Renal cortical epithelial cell (primary cell): ENCODE measurements at regions not wholly inside any gene's neighbourhood (a gene's known extent, or its start where the extent isn't known, plus 50 kb on each side); places are given as distances from the start of the nearest gene placed in this dataset.

Experiments
- DNase-seq: peaks from one replicate; pipeline ENCODE4 v3.0.0-alpha.2; 2011; ENCODE audit warnings: low read depth

DNA sequence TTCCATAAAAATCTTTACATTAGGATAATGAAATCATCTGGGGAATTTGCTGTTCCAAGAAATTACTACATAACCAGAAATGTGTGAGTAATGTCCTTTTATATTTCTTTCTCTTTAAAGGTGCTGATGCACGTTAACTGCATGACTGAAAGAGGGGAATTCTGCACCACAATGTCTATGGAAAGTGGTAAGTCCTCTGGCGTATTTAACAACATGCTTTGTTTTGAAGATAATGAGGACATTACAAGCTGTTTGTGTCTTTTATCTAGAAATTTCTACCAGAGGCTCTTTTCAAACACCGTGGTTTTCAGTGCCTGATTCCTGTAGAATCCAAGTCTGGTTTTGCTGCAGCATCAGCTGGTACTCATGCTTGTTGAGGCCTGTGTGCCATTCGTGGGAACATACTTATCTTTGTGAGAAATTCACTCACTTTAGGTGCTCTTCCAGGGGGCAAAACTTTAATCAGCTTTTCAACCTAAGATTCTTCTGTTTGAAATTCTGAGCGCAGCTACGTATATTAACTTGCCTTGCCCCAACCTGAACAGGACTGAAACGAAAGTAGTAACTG, 257.2 kb downstream of the PDHA2 start:
- DNase-seq, result peak; percentile 45

- no peak for DNase-seq
These were observed 257.8 kb downstream of the PDHA2 start for GRCh38 chr4:96097693-96098092.

- no peak for DNase-seq
These were observed 259.1 kb downstream of the PDHA2 start for GRCh38 chr4:96099031-96099430.

DNA sequence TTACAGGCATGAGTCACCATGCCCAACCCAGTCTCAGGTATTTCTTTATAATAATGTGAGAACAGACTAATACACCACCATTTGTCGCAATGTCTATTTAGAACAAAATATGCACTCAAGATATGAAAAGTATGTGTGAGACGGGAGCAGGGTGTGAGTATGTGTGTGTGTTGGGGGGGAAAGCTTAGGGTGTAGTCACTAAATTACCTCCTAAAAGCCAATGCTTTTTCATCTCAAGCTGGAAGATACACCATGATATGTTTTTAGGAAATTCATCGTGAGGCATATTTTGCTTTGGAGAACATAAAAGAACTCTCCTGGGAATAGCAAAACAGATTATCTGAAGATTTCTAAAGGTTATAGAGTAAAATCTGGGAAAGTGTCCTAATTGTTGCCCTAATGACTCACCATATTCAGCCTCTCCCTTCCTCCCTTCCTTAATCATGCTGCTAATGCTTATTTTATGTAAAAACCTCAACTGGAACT, 262.7 kb downstream of the PDHA2 start:
- DNase-seq, result peak; percentile 40

- DNase-seq, result no peak
These were observed 263.2 kb downstream of the PDHA2 start for GRCh38 chr4:96103086-96103485.

DNA sequence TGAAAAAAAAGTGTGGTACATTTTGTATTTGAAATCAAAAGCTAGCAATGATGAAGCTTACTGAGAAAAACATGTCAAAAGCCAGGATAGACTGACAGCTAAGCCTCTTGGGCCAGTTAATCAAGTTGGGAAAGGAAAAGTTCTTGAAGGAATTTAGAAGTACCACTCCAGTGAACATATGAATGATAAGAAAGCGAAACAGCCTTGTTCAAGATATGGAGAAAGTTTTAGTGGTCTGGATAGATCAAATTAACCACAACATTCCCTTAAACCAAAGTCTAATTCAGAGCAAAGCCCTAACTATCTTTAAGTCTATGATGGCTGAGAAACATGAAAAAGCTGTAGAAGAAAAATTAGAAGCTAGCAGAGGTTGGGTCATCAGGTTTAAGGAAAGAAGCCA, 268.3 kb downstream of the PDHA2 start:
- no peak for DNase-seq

- DNase-seq, result no peak
These were observed 272.7 kb downstream of the PDHA2 start for GRCh38 chr4:96112631-96113030.

DNA sequence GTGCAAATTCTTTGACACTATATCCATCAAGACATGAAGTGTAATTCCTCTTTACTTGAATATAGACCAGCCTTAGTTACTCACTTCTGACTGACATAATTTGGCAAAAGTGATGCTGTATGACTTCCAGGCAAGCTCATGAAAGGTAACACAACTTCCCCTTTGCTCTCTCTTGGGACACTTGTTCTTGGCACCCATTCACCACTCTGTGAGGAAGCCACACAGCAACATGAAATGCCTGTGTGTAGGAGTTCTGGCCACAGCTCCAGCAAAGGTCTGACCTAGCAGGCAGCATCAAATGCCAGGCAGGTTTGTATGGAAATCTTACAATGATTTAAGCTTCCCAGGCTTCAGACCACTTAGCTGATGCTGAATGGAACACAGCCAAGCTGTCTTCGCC, 280.3 kb downstream of the PDHA2 start:
- no peak for DNase-seq

- no peak for DNase-seq
These were observed 286.3 kb downstream of the PDHA2 start for GRCh38 chr4:96126227-96126626.

DNA sequence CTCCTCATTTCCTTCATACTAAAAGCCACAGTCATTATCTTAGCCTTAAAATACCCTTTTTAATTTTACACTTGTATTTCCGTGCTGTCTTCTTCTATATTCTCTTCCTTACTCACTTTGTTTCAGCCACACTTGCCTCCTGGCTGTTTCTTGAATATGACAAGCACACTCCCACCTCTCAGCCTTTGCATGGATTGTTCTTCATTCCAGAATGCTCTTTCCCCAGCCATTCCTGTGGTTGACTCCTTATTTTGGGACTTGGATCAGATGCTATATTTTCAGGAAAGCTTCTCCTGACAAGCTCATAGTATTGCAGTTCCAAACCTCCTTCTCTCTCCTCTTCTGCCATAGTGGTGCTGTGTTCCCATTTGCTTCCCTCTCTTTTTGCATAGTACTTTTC, 291.3 kb downstream of the PDHA2 start:
- no peak for DNase-seq

- DNase-seq, result no peak
These were observed 294.9 kb downstream of the PDHA2 start for GRCh38 chr4:96134806-96135205.

- DNase-seq, result peak; percentile 18
These were observed 296.2 kb downstream of the PDHA2 start for GRCh38 chr4:96136056-96136455.

GRCh38 chr4:96139251-96139929, 299.5 kb downstream of the PDHA2 start:
- DNase-seq, result no peak

DNA sequence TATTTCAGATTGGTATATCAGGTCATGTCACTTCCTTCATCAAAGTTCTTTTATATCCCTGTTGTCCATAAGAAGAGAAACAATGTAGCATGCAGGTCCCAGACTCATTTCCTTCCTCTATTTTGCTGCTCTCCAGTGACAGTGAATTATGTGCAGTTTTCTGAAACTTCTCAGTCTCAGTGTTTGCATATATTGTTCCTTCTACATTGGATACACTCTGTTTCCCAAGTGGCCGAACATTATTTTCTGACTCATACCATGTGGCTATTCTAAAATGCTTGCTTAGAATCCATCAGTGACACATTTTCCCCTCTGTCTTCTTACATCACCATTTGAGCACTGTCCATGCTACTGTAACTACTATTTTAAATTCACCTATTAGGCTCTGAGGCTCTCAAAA, 305.7 kb downstream of the PDHA2 start:
- peak; percentile 25 for DNase-seq

DNA sequence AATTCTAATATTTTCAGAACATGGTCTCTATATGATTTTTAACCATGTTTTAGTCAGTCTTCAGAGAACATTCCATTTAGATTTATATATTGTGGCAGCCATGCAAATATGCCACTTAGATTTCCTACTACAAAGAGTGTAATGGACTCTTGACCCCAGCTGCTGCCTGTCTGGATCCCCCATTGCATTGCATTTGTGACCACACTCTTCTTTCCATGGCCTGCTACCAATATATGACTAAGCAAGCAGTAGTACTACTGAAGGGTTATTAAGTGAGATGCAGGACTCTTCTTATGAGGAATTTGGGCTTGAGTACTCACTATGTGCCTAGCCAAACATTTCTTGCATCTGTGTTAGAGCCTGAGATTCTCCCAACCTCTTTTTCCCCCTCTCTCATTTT, 306.8 kb downstream of the PDHA2 start:
- DNase-seq, result no peak

GRCh38 chr4:96149894-96150293, 310.0 kb downstream of the PDHA2 start:
- no peak for DNase-seq

DNA sequence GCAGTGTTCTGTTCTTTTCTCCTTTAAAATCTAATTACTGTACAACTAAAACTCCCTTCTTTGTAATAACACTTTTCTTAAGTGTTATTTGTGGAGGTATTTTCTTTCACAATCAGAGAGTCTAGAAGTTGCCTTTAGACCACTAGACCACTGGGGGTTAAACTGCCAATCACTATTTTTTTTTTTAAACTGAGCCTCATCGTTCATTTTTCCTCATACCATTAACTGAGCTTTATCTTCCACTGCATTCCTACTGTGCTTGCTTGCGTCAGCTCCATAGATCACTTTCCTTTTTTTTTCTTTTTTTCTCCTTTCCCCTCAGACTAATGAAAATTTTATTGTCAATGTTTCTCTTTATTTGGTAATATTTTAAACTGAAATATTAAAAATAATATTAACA, 310.6 kb downstream of the PDHA2 start:
- DNase-seq, result no peak

DNA sequence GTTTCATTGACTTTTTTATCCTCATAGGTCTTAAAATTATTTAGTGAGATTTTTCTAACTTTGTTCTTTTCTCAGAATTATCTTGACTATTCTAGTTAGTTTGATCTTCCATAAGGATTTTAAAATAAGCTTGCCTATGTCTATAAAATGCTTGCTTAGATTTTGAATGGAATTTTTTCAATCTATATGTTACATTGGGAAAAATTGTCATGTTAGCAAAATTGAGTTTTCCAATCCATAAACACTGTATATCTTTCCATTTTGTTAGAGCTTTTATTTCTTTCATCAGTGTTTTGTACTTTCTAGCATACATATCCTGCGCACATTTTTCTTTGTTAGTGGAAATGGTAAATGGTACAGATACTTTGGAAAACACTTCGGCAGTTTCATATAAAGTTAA, 312.9 kb downstream of the PDHA2 start:
- DNase-seq, result no peak

- DNase-seq, result no peak
These were observed 314.8 kb downstream of the PDHA2 start for GRCh38 chr4:96154676-96155075.

DNA sequence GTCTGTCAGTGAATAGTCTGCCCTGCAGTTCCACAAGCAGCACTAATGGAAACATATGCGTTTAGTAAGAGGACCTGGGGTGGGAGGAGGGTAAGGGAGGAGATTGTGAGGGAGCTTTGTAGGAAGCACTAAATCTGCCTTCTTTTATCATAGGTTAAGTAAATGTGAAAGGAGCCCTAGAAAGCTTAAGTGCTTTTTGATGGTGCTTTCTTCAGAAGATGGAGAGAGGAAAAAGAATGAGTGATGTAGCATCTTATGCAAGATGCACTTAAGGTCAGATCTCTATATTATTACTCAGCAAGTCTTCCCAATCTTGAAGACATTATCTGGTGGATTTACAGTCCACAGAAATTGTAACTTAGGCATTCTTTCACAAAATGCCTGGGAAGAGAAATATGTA, 322.7 kb downstream of the PDHA2 start:
- no peak for DNase-seq

GRCh38 chr4:96164814-96165351, 325.0 kb downstream of the PDHA2 start:
- peak; percentile 88 for DNase-seq

DNA sequence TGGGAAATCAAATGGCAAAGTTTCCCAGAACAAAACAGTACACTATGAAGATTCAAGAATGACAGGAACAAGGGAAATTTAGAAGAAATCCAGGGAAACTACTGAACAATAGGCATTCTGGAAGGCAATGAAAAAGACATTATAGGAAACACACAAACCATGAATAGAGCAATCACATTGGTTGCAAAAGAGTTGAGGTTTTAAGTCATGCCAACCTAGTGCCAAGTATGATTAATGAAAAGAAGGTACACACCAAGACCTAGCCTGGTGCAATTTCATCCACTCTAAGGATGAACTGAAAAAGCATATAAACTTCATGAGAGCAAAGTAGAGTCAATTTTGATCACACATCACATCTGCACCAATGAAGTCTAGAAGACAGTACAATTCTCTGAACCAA, 326.9 kb downstream of the PDHA2 start:
- peak; percentile 70 for DNase-seq

GRCh38 chr4:96170198-96170597, 330.3 kb downstream of the PDHA2 start:
- no peak for DNase-seq

- DNase-seq, result peak; percentile 81
These were observed 333.9 kb downstream of the PDHA2 start for GRCh38 chr4:96173756-96174155.
